HG03439 (cell line): ENCODE measurements at regions not wholly inside any gene's neighbourhood (a gene's known extent, or its start where the extent isn't known, plus 50 kb on each side); places are given as distances from the start of the nearest gene placed in this dataset.

Experiments used
- ATAC-seq: cut with Tn5 transposase; IDR thresholded peaks from one replicate; pipeline ENCODE4 v1.9.1; 2021; ENCODE audit warnings: mild to moderate bottlenecking, moderate library complexity; ENCODE audit not compliant: unreplicated experiment

DNA sequence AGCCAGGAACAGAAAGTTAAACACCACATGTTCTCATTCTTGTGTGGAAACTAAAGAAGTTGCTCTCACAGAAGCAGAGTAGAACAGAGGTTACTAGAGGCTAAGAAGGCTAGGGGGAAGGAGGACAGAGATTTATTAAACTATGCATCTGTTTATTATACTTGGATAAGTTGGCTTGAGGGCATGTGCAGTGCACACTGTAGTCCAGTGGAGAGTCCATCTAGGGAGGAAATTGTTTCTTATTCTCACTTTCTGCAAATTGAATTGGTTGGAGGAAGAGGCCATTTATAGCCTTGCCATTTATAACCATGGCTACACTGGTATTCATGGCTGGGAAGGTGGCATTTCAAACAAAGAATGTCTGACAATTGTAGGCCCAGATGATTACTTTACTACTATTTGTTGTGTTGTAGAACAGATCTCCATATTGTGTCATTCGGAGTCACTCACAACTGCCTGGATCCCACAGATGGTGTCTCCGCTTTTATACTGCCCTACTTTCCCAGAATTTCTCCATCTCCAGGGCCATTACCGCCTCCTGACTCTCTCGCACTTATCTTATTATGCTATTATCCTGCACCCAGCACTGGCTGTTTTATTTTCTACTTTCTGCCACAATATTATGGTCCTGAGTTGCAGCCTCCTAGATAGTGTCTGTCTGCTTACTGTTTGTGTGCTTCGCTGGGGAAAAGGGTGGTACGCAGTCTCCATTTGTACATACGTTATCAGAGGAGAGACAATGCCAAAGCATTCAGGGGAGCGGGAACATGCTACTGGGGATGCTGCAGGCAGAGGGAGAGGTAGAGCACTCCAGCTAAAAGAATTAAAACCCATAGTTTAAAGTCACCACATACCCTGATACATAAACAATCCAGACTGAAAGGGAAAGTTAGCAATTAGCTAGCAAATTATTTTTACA, 169.3 kb upstream of the BLID start:
- no peak for ATAC-seq

DNA sequence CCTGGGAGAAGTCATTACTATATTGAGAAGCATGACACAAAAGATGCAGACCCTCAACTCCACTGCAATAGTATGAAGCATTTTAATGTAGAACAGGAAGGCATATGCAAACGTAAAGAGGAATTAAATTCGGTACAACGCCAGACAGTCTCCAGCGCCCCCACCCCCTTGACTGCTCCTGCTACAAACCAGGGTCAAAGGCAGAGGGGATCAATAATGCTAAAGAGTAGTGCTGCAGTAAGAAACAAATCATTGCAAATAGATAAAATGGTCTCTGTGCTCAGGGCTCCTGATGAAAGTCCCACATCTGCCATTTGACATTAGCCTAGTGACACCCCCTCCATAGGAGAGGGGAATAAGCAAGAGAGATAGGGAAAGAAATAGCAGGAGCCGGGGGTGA, 164.9 kb upstream of the BLID start:
- ATAC-seq: no peak

DNA sequence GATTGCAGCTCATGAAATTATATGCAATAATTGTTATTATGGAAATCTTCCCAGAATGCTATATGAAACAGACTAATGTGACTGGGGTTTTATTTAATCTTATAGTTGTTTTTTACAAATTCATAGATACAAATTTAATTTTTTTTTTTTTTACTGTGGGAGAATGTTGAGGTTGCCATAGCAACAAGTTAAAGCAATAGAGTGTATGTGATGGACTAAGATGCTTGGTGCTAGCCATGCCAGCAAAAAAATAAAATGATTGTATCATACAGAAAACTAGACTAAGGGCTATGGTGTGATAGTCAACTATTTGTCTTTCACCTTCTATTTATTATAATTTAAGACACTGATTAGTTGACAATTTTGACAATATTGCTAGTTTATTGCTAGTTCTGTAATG, 163.2 kb upstream of the BLID start:
- ATAC-seq: no peak

DNA sequence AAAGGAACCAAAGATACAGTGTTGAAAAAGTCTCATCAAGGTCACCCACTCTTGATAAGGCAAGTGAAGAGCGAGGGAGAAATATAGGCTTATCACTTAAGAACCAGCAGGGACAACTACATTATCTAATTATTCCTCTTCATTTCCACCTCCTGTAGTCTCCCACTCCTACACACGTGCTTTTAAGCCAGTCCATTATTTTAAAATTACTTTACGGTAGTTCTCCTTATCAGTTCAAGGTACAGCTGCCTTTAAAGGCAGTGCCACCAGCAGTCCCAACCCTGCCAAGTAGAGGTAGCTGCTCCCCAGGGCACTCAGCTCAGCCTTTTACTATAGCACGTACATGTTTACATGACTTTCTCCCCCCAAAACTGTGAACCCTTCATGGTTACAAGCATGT, 161.5 kb upstream of the BLID start:
- ATAC-seq: no peak

DNA sequence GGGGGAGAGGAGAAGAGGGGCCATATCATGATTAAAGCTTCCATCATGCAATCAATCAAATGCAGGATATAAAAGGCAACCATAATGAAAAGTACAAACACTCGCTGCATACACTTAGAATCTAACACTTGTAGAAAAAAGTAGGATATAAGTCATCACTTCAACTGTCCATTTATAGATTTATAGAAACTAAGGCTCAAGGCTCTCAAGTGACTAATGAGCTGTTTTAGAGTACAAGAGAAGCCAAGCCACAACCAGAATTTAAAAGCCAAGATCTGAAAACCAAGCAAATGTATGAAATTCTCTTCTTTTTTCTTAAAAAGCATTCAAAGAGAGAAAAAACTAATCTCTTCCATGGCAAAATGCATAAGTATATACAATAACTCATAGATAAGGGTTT, 160.2 kb upstream of the BLID start:
- no peak for ATAC-seq

DNA sequence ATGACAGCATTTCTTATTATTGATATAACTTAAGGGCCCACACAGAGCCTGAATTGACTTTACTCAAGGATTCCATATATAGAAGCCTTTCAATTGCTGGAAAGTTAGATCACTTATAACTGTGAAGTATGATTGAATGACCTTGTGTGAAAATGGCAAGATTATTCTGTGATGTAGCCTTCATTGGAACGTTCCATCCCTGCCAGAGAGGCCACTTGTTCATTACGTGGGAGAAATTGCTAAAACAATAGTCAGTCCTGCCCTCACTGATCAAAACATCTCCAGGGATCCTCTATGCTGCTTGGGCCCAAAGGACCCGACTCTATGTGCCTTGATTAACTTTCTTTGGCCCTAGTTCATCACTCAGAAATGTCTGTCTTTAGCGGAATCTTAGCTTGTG, 159.5 kb upstream of the BLID start:
- ATAC-seq: no peak

DNA sequence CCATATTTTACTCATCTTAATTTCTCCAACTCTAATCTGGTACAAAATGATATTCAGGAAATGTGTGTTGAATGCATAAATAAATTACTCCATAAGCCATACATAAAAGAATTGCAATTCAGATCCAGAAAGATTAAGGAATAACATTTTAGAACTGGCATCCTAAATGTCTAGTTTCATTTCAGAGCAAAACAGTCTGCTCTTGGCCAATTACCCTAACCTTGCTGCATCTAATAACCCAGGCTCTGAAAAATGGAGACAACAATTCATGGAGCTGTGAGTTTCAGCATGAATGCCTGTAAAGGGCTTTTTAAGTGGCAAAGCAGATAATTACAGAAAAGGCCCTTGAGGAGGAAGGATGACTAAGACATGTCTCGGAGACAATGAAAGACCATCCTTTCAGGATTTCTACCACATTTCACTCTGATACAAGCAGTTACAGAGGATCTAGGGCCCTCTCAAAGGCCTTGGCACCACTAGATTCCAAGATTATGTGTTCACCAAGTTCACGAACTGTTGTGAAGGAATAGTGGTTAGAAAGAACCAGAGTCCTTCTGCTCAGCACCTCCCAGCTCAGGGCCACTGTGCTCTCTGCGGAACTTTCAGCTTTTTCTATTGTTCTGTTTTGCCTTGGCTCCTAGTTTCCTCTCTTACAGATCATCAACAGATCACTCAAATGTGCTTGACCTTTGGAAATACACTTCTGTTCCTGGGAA, 157.6 kb upstream of the BLID start:
- no peak for ATAC-seq

DNA sequence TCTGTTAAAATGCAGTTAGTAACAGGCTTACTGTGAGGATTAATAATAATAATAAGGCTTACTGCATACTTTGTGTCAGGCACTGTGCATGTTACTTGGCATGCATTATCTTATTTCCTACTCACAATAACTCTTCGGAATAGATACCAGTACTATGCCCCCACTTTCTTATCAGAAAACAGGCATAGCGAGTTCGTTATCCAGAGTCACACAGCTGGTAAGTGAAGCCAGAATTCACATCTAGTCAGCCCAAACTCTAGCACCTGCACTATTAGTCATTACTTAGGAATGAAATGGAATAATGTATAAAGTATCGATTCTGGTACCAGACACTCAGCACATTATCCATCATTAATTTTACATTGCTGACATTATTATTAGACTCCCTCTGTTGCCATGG, 155.7 kb upstream of the BLID start:
- no peak for ATAC-seq

DNA sequence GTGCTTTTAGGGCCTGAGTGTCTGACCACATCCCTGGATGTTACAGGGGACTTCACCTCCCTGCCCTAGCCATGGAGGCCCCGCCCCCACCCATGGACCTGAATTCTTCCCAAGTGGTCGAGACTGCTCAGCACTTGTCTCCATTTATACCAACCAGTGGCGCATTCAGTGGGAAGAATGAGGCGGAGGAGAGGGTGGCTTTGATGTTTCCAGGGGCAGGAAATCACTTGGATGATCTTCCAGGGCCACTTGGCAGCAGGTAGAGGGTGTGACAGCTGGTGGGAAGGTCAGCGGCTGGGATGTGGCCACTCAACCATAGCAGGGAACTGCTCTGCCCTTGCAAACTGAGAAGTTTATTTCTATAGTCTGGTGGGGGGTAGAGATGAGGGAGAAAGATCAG, 155.1 kb upstream of the BLID start:
- no peak for ATAC-seq

DNA sequence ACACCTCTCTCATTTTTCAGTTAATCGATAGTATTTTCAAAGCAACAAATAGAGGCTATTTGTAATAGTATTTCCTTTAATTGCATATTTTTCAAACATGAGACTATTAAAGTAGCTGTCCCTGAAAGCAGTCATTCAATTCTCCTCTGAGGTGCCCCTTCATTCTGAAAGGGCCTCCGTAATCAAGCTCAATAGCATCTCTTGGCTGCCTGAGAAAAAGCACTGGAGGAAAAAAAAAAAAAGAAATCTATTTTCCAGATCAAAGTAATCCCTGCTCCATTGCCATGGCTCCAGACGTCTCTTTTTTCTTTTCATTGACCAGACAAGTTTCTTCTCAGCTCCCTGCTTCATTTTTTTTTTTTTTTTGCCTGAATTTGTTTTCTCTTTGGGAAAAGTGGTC, 154.5 kb upstream of the BLID start:
- ATAC-seq: no peak

DNA sequence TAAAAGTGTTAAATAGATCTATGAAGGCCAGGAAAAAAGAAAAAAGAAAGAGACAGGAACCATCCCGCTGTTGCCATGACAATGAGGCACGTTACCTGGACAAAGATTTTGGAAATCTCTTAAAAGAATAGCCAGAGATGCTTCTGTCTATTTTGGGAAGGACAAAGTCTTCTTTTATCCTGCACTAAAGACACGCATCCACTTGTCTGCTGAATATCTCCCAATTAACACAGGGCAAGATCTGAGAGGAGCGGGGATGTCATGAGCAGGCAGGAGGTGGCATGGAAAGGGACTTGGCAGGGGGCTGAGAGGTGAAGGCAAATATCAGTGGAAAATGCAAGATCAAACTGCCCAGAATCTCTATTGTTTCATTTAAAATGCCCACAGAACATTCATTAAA, 153.8 kb upstream of the BLID start:
- no peak for ATAC-seq

DNA sequence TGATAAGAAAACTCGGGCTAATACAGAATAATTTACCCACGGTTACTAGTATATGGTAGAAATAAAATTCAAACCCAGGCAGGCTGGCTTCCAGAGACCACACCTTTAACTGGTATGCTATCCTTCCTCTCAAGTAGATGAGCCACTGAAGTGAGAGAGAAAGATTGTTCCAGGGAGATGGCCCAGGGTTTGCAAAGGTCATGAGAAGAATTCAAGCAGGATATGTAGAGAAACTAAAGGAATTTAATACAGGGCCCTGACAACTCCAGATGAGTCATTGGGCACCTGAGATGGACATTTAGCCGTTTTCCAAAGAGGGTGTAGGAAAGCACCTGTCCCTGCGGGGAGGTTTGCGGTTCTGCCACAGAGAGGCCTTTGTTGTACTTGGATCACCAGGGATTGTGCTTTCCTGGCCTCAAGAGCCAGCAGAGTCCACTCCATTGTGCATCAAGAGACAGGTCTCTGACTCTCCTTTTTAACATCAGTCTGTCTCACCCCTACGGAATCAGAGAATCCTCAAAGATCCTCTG, 152.7 kb upstream of the BLID start:
- no peak for ATAC-seq

DNA sequence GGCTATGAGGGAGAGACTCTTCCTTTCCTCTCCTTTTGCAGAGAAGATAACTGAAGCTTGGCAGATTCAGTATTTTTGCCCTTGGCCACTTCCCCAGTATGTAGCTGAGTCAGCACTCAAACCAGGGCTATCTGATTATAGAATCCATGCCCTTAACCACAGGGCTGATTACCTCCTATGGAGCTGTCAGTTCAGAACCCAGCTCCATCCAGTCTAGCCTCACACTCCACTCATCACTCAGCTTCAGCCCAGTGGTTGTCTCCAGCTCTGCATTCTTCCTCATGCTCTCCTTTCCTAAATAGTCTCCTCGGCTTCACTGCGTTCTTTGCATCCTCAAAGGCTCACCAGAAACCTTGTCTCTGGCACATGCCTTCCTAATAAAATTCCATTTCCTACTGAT, 151.6 kb upstream of the BLID start:
- no peak for ATAC-seq

DNA sequence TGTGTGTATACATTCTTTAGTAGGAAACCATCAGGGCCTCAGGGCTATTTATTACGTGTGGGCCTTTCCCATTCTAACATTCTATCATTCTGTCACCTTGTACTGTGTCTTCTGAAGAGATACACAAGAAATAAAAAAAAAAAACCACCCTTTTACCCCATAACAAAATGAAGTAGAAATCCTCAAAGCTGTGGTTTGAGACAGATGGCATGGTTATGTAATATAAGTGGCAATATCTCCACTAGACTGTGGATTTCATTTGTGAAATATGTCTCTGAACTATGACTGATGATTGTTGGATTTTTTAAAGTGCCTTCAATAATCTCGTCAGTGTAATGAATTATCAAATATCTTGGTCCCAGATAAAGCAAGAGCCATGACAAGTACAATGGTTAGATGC, 150.0 kb upstream of the BLID start:
- no peak for ATAC-seq

DNA sequence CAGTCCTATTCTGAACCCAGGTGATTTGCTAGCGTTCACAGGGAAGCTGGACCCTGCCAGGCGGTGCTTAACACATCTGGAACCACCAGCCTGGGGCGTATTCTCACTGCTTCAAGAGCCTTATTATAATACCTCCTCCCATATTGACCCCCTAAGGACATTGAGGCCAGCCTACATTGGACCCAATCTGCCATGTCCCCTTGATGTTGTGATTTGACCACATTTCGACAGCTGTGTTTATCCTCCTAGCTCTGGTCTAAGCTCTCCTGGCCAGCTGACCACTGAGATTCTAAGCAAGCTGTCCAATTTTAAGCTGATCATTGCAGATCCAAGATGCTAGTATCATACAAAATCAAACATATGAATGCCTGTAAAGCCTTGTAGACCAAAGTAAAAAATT, 148.1 kb upstream of the BLID start:
- ATAC-seq: no peak

DNA sequence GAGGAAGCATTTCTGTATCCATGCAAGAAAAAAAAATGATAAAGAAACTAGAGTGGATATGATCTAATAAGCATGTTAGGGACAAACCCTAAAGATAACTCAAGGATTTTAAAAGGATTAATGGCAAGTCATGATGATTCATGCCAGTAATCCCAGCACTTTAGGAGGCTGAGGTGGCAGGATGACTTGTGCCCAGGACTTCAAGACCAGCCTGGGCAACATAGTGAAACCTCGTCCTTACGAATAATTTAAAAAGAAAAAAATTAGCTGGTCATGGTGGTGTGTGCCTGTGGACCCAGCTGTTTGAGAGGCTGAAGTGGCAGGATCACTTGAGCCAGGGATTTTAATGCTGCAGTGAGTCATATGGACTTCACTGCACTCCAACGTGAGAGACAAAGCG, 145.5 kb upstream of the BLID start:
- ATAC-seq: no peak

DNA sequence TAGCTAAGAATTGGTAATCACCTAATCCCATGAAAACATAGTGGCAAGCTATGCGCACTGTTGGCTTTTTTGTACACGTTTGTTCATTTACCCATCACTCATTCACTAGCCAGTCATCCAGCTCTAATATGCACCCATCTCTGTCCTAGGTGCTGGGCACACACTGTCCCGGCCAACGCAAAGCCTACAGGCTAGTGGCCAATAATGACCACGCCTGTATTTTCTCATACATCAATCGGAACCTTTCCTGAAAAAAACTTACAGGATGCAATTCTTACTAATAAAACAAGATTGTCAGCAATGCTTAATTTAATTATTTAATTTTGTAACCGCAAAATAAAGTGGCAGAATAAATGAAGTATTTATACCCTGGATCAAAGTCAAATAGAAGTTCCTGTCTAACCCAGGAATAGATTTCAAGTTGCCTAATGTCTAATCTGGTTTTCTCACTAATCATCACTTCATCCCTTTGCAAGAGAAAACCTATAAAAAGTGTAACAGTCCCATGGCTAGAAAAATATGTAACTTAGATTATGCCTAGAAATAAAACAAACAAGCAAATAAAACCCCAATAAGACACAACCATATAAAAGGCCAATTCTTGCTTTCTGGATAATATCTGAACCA, 143.3 kb upstream of the BLID start:
- ATAC-seq: no peak

DNA sequence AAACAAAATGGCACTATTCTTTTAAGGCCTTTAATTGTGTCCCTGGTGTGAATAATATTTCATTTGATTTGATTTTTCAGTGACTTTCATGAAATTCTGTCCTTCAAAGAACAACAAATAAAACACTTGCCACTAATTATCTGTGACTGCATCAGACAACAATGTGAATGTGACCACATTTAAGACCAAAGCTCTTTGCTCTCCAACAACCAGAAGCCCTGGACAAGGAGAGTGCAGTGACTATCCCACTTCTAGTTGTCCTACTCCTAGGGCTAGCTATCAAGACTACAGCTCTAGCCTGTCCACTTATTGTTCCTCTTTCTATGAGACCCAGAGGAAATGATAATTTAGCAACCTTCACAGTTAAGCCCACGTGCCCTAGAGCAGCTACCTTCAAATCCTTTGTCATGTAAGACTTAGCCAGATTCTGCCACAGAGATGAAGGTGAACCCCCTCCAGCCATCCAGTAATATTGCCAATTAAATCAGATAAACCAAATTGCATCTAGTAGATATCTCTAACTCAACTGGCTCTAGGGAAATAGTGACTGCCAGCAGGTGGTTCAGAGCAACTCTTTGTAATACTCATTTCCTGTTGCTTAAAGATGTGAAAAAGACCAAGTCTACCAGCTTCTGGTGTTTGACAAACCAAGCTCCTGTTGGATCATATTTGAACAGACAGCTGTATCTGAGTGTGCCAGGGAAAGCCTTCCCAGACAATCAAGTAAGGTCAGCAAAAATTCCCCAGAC, 142.6 kb upstream of the BLID start:
- ATAC-seq: no peak

DNA sequence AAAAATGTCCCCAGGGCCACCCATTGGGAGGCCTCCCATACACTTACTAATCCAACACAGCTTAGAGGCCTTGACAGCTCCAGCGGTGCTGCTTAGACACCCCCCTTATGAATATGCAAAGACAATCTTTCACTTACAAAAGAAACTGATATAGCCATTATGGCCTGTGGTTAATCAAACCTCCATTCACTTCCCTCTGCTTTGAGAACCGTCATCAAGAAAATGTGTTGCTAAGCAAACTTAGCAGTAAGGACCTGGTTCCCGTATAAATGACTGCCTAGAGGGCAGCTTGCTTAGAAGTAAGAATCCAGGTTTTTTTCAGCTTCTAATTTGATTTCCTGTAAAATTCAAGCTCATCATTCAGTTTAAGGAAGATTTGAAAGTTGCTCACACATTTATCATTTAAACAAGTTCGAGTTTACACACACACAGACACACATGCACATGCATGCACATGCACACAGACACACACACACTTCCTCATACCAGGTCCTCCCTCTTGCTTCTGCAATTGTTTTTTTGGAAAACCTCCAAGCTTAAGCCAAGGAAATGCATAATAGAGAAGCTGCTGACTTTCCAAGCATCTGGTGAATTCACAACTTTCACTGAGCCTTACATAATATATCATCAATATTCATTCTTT, 137.7 kb upstream of the BLID start:
- ATAC-seq: no peak

DNA sequence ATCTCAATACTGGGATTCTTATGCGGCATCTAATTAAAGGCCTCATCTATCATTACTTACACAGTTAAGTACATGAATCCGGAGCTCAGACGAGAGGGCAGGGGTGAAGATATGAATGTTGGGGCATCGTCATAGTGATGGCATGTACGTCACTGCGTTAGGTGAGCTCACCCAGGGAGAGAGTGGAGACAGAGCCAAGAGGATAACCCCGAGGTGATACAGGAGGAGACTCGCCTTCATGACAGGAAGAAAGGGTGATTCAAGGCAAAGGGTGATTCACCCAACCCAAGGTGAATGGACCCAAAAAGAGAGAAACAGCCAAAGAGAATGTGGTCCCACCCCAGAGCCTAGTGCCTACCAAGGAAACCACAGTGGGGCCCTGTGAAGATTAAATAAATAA, 132.9 kb upstream of the BLID start:
- no peak for ATAC-seq

DNA sequence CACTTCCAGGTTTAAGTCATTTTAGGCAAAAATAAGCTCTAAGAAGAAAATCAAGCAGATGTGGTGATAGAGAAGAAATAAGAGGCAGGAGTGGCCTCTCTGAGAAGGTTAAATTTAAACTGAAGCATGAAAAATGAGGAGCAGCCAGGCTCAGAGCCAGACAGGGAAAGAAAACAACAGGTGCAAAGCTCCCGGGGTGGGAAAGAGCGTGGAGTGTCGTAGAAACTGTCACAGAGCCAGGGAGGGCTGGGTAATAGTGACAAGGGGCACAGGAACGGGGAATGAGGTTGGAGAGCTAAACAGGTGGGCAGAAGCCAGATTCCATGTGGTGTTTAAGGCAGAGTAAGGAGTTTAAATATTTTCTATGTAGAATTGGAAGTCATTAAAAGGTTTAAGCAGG, 132.1 kb upstream of the BLID start:
- no peak for ATAC-seq
